ENCODE measurements at regions not wholly inside any gene's neighbourhood (a gene's known extent, or its start where the extent isn't known, plus 50 kb on each side); places are given as distances from the start of the nearest gene placed in this dataset.

DNA sequence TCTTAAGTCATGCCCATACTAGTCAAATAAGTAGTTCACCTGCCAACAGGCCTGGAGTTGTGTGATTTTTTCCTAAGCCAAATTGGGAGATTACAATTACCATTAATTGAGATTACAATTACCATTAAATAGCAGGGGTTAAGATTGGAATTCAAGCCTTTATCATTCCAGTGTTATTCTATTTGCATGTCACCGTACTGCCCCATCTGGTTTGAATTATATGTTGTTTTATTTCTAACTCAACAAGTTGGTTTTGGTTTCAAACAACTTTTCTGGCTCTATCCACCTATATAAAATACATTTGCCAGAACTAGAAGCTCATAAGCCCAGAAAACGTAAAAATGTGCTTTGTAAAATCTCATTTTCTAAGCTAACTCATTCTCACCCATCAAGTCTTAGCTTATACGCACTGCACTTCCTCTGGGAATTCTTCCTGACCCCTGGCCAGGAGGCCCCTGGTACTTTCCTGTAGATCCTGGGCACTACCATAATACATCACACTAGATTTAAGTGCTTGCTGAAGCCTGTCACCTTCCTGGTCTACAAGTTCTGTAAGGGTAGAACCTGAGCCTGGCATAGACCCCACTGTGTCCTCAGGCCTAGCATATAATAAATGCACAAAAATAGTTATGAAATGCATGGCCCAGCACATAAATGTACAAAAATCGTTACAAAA, 242.0 kb upstream of the TRPM3 start:
- DNase-seq (no peak), ATAC-seq (ENCODE audit: low read depth) (no peak)
- no peaks in the 10 kb centered on the region for H3K9me3 Mint-ChIP-seq
- no peak overlapping the region for H3K27ac Mint-ChIP-seq
- H3K4me1 Mint-ChIP-seq, result no peaks in the 10 kb centered on the region
- POLR2A ChIA-PET, result no interaction called here
- H3K4me3 Mint-ChIP-seq, result no peak overlapping the region
- no peaks in the 10 kb centered on the region for H3K36me3 Mint-ChIP-seq
- peaks cover 2% of the 10 kb centered on the region for H3K27me3 Mint-ChIP-seq

DNA sequence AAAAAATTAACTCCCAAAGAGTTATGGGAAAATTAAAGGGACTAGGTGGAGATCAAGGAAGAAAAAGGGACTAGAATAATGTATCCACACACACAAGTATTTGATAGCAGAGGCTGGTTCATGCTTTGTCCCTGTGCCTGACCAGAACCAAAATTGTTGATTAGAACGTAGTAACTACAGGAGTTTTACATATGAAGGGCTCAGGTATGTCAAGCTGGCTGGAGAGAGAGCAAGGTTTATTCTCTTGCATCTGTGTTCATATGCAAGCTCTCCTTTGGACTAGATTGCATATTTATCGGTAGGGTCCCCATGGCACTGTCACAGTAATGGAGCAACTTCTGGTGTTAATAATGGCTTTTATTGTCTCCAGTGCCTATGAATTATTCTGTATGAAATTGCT, 239.9 kb upstream of the TRPM3 start:
- H3K27ac Mint-ChIP-seq, result no peak overlapping the region
- no peak overlapping the region for H3K4me3 Mint-ChIP-seq
- H3K9me3 Mint-ChIP-seq, result no peaks in the 10 kb centered on the region
- ATAC-seq (ENCODE audit: low read depth) (no peak), DNase-seq (no peak)
- POLR2A ChIA-PET, result no interaction called here
- H3K4me1 Mint-ChIP-seq, result no peaks in the 10 kb centered on the region
- H3K36me3 Mint-ChIP-seq, result no peaks in the 10 kb centered on the region
- H3K27me3 Mint-ChIP-seq, result peaks cover 2% of the 10 kb centered on the region

DNA sequence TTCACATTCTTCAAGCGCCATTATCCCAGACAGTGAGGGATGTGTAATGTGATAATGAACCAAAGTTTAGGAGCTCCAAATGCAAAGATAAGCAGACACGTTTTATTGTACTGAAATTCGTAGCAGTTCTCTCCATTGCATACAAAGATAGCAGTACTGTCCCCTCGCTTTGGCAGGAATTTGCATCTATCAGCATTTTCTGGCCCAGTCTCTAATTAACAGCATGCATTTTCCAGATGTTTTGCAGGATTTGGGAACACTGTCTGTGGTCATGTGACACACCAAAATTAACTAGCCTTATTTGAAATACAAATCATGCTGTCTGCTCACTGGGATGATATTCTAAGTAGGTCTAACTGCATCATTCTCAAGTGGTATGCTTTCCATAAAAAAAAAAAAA, 235.9 kb upstream of the TRPM3 start:
- H3K9me3 Mint-ChIP-seq, result no peaks in the 10 kb centered on the region
- POLR2A ChIA-PET, result no interaction called here
- no peak overlapping the region for H3K27ac Mint-ChIP-seq
- H3K27me3 Mint-ChIP-seq, result peaks cover 2% of the 10 kb centered on the region
- no peaks in the 10 kb centered on the region for H3K4me1 Mint-ChIP-seq
- no peak overlapping the region for H3K4me3 Mint-ChIP-seq
- H3K36me3 Mint-ChIP-seq, result no peaks in the 10 kb centered on the region
- ATAC-seq (ENCODE audit: low read depth) (no peak), DNase-seq (no peak)

DNA sequence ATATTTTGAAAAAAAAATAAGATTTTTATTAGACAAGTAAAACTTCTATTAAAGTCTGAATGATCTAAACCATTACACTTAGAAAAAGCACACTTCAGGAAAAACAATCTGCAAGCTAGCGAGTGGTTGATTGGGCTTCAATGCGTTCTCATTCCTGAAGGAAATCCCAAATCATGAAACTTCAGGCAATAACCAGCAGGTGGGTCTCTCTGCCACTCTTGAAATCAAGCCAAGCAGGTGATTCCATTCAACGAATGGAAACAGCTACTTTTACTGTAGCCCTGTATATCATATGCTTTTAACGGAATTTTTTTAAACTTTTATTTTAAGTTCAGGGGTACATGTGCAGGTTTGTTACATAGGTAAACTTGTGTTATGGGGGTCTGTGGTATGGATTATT, 234.5 kb upstream of the TRPM3 start:
- Mint-ChIP-seq H3K4me1 (no peaks in the 10 kb centered on the region), H3K36me3 (no peaks in the 10 kb centered on the region), H3K4me3 (no peak overlapping the region), H3K9me3 (no peaks in the 10 kb centered on the region), H3K27me3 (peaks cover 2% of the 10 kb centered on the region), H3K27ac (no peak overlapping the region)
- DNase-seq, result no peak
- ATAC-seq (ENCODE audit: low read depth), result no peak
- POLR2A ChIA-PET, result no interaction called here

DNA sequence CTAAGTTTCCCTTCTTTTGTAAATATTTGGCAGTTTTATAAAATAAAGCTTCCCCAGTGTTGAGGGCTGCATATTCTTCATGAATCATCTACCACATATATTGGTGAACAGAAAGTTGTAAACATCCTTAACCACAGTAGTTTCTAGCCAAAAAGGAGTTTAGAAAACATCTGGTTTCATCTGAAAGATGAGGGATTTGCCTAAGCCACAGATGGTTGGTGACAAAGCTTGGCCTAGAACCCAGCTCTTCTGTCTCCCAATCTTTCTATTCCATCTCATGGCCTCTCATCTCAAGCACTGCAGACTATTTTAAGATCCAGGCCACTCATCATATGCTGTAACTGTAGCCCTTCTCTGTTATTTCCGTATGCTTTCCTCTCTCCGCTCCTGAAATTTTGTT, 232.3 kb upstream of the TRPM3 start:
- no peaks in the 10 kb centered on the region for H3K36me3 Mint-ChIP-seq
- ATAC-seq (ENCODE audit: low read depth), result no peak
- no peaks in the 10 kb centered on the region for H3K9me3 Mint-ChIP-seq
- no peak overlapping the region for H3K4me3 Mint-ChIP-seq
- DNase-seq, result no peak
- no peaks in the 10 kb centered on the region for H3K27me3 Mint-ChIP-seq
- no peak overlapping the region for H3K27ac Mint-ChIP-seq
- POLR2A ChIA-PET, result no interaction called here
- H3K4me1 Mint-ChIP-seq, result no peaks in the 10 kb centered on the region

DNA sequence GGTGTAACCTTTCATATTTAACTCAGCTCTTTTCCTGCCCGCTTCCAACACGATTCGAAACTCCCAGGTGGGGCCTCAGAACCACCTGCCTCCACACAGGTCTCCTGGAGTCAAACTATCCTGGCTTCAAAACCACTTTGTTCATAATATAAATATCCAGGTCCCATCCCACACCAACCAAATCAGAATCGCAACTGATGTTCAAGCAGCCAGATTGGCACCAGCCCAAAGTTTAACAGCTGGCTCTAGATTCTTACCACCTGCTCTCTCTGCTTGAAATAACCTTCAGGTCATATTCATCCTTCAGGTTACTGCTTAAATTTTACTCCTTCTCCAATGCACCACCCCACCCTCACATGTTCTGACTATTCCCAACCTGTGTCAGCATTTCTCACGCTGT, 231.4 kb upstream of the TRPM3 start:
- POLR2A ChIA-PET, result no interaction called here
- Mint-ChIP-seq H3K27ac (no peak overlapping the region), H3K4me3 (no peak overlapping the region), H3K9me3 (no peaks in the 10 kb centered on the region), H3K4me1 (no peaks in the 10 kb centered on the region), H3K27me3 (no peaks in the 10 kb centered on the region), H3K36me3 (no peaks in the 10 kb centered on the region)
- DNase-seq, result no peak
- ATAC-seq (ENCODE audit: low read depth), result no peak

DNA sequence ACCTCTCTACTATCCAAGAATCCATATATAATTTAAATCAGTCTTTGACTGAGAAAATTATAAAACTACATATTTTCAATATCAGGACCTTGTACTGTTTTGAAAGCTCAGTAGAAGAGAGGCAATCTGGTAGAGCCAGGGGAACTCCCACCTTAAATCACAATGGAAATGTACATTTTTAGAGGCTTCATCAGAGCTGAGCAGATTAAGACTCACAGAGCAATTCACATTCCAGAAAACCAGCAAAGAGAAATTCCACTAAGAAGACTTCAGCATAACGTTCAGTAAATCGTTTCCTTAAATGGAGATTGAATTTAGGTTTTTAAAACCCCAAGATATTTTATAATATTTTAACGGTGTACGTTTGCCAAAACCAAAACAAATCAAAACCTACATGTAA, 227.8 kb upstream of the TRPM3 start:
- no peaks in the 10 kb centered on the region for H3K27me3 Mint-ChIP-seq
- no peaks in the 10 kb centered on the region for H3K4me1 Mint-ChIP-seq
- H3K27ac Mint-ChIP-seq, result no peak overlapping the region
- no peaks in the 10 kb centered on the region for H3K9me3 Mint-ChIP-seq
- POLR2A ChIA-PET, result no interaction called here
- H3K36me3 Mint-ChIP-seq, result no peaks in the 10 kb centered on the region
- ATAC-seq (ENCODE audit: low read depth) (no peak), DNase-seq (no peak)
- no peak overlapping the region for H3K4me3 Mint-ChIP-seq

DNA sequence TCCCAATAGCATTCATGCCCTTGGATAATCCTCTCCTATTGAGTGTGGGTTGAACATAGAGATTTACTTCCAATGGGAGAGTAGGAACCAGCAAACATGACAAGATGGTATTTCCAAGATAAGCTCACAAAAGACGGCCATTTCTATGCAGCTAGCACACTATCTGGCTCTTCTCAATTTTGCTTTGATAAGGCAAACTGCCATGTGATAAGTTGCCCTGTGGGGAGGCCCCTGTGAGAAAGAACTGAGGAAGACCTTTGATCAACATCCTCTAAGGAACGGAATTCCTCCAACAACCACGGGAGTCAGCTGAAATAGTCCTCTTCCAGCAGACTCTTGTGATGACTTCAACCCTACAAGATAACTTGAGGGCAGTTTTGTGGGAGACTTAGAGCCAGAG, 211.9 kb upstream of the TRPM3 start:
- H3K27me3 Mint-ChIP-seq, result no peaks in the 10 kb centered on the region
- peaks cover 4% of the 10 kb centered on the region for H3K9me3 Mint-ChIP-seq
- ATAC-seq (ENCODE audit: low read depth) (no peak), DNase-seq (no peak)
- no peak overlapping the region for H3K27ac Mint-ChIP-seq
- H3K4me3 Mint-ChIP-seq, result no peak overlapping the region
- POLR2A ChIA-PET, result no interaction called here
- H3K4me1 Mint-ChIP-seq, result no peaks in the 10 kb centered on the region
- H3K36me3 Mint-ChIP-seq, result no peaks in the 10 kb centered on the region

DNA sequence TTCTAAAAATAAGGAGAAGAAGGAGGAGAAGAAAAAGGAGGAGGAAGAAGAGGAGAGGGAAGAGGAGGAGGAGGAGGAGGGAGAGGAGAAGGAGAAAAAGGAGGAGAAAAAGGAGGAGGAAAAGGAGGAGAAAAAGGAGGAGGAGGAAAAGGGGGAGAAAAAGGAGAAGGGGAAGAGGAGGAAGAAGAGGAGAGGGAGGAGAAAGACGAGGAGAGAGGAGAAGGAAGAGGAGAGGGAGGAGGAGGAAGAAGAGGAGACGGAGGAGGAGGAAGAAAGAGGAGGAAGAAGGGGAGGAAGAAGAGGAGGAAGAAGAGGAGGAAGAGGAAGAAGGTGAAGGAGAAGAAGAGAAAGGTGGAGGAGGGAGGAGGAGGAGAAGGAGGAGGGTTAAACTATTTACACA, 210.2 kb upstream of the TRPM3 start:
- Mint-ChIP-seq H3K27ac (no peak overlapping the region), H3K4me3 (no peak overlapping the region), H3K4me1 (no peaks in the 10 kb centered on the region), H3K27me3 (no peaks in the 10 kb centered on the region), H3K9me3 (no peaks in the 10 kb centered on the region), H3K36me3 (no peaks in the 10 kb centered on the region)
- DNase-seq, result no peak
- ATAC-seq (ENCODE audit: low read depth), result no peak
- POLR2A ChIA-PET, result no interaction called here

DNA sequence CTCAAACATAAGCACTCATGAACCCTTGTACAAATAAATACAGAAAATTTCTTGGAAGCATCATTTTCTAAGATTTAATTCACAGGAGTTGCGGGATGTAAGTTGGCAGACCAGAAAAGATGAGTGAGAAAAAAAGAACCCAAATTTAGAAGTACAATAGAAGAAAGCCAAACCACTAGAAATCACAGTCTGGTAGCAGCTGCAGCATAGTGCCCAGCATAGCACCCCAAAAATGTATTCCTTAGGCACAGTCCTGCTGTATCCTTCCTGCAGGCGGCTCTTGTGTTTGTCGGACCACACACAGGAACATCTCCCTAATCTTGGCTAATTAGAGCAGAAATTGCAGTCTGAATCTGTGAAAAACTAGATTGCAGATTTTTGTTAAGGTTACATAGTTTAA, 208.5 kb upstream of the TRPM3 start:
- no peak overlapping the region for H3K4me3 Mint-ChIP-seq
- no peak overlapping the region for H3K27ac Mint-ChIP-seq
- ATAC-seq (ENCODE audit: low read depth) (no peak), DNase-seq (no peak)
- no peaks in the 10 kb centered on the region for H3K27me3 Mint-ChIP-seq
- no peaks in the 10 kb centered on the region for H3K36me3 Mint-ChIP-seq
- no peaks in the 10 kb centered on the region for H3K4me1 Mint-ChIP-seq
- no peaks in the 10 kb centered on the region for H3K9me3 Mint-ChIP-seq
- POLR2A ChIA-PET, result no interaction called here

DNA sequence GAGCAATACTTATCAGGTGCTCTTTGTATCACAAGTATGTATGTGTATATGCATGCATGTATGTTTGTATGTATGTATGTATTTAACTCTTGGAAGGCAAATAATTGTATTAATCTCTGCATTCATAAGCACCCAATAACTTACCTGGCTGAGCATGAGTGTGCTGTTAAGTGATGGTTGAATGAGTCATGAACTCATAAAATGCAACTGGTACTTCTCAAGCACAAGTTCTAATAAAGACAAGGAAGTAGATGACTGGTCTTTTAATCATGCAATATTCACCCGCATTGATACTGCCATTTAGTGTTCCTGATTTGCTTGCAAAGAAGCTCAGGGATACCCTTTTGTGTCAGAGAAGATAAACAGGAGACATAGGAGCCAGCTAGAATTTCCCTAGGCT, 204.9 kb upstream of the TRPM3 start:
- Mint-ChIP-seq H3K9me3 (no peaks in the 10 kb centered on the region), H3K4me3 (no peak overlapping the region), H3K36me3 (no peaks in the 10 kb centered on the region), H3K4me1 (no peaks in the 10 kb centered on the region), H3K27ac (no peak overlapping the region), H3K27me3 (peaks cover 7% of the 10 kb centered on the region)
- DNase-seq (no peak), ATAC-seq (ENCODE audit: low read depth) (no peak)
- POLR2A ChIA-PET, result no interaction called here

DNA sequence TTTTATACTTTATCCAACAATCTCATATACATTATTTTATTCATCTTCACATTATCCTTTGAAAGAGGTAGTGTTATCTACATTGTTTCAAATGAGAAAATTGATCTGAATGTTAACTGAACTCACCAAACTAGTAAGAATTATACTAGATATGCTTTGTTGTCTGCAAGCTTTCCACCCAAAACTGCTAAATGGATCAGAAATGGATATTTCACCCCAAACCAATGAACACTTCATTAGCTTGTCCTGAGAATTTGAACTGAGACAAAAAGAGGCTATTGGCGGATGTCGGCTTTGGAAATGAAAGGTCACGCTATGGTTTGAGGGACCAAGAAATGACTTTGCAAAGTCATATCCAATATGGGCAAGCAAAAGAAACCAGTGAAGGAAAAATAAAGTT, 201.9 kb upstream of the TRPM3 start:
- DNase-seq (no peak), ATAC-seq (ENCODE audit: low read depth) (no peak)
- peaks cover 7% of the 10 kb centered on the region for H3K27me3 Mint-ChIP-seq
- no peak overlapping the region for H3K27ac Mint-ChIP-seq
- no peaks in the 10 kb centered on the region for H3K36me3 Mint-ChIP-seq
- H3K4me3 Mint-ChIP-seq, result no peak overlapping the region
- POLR2A ChIA-PET, result no interaction called here
- H3K9me3 Mint-ChIP-seq, result no peaks in the 10 kb centered on the region
- no peaks in the 10 kb centered on the region for H3K4me1 Mint-ChIP-seq

DNA sequence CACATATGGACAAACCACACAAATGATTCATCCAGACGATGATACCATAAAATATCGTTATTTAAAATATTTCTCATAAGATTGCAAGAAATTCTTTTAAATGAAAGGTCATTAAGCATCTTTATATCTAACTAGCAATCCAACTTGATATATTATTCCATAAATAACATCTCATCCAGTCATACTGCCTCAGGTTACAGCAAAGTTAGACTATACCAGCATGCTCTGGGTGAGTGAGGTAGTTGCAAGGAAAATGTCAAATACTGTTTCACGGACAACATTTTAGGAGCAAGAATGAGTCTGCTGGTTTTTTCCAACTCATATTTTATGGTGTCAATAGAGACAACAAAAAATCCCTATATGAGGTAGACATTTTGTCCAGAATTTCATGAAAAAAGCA, 200.9 kb upstream of the TRPM3 start:
- POLR2A ChIA-PET, result no interaction called here
- no peak for DNase-seq
- Mint-ChIP-seq H3K27ac (no peak overlapping the region), H3K36me3 (no peaks in the 10 kb centered on the region), H3K4me1 (no peaks in the 10 kb centered on the region), H3K4me3 (no peak overlapping the region), H3K9me3 (no peaks in the 10 kb centered on the region), H3K27me3 (peaks cover 7% of the 10 kb centered on the region)
- ATAC-seq (ENCODE audit: low read depth), result no peak

DNA sequence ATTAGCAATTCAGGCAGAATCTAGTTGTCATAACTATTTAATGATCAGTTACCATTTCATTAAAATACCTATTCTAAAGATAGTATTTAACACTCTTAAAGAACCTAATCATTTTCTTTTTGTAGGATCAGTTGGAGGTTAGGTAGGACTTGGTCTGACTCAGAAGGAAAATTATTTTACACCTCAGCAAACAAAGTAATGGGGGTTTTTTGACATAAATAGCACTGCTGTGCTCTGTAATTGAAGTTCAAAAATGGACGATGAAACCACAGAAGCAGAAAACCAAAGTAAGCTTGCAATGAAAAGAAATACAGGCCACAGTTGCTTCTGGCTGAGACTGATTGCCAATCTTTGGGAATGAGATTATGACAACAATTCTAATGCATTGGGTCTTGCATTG, 187.0 kb upstream of the TRPM3 start:
- no peak for ATAC-seq (ENCODE audit: low read depth)
- Mint-ChIP-seq H3K9me3 (no peaks in the 10 kb centered on the region), H3K36me3 (no peaks in the 10 kb centered on the region), H3K4me1 (no peaks in the 10 kb centered on the region), H3K4me3 (no peak overlapping the region), H3K27me3 (peaks cover 2% of the 10 kb centered on the region), H3K27ac (no peak overlapping the region)
- POLR2A ChIA-PET, result no interaction called here
- DNase-seq, result no peak

DNA sequence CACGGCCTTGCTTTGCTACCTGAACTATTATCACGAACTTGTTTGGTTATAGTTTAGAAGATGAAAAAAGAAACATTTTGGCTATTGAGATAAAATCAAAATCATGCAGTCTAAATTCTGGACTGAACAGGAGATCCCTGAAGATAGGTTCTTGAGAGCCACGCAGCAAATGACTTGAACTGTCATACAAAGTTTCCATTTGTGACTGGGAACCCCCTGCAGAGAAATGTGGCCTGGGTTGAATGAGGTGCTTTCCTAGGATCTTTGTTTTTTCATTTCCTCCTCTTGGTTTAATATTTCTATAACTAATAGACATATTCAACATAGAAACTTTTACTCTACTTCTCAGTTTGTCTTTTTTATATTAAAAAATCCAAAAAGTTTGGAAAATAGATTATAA, 184.7 kb upstream of the TRPM3 start:
- H3K36me3 Mint-ChIP-seq, result no peaks in the 10 kb centered on the region
- POLR2A ChIA-PET, result no interaction called here

More for the DNA sequence above, 184.7 kb upstream of the TRPM3 start:
- Mint-ChIP-seq H3K4me1 (no peaks in the 10 kb centered on the region), H3K4me3 (no peak overlapping the region), H3K9me3 (no peaks in the 10 kb centered on the region), H3K27me3 (peaks cover under 1% of the 10 kb centered on the region), H3K27ac (no peak overlapping the region)
- no peak for ATAC-seq (ENCODE audit: low read depth)
- DNase-seq, result no peak
